Neural cell (in vitro differentiated cells): ENCODE measurements at regions not wholly inside any gene's neighbourhood (a gene's known extent, or its start where the extent isn't known, plus 50 kb on each side); places are given as distances from the start of the nearest gene placed in this dataset.

Experiments used
- H2AFZ ChIP-seq: fragments of 200-600, 300-800 bp; sonication (generic), shearing (Covaris generic); 2 replicates; pipeline ENCODE4 v1.6.0; 2014; ENCODE audit warnings: low read depth, mild to moderate bottlenecking, antibody characterized with exemption, low read length, moderate library complexity
- H3F3A ChIP-seq: fragments of 200-600 bp; shearing (Covaris generic); 2 replicates; pipeline ENCODE4 v1.6.1; 2016; ENCODE audit warnings: mild to moderate bottlenecking, moderate library complexity, mixed read lengths, antibody characterized with exemption, low read length; ENCODE audit not compliant: insufficient read depth, poor library complexity, severe bottlenecking
- H3K27ac ChIP-seq: fragments of 200-600, 300-800 bp; sonication (generic), shearing (Covaris generic); 2 replicates; pipeline ENCODE4 v1.5.1; 2014; ENCODE audit warnings: mild to moderate bottlenecking, low read length, moderate library complexity
- H3K27me3 ChIP-seq: fragments of 300-800, 200-600 bp; sonication (generic), shearing (Covaris generic); 2 replicates; pipeline ENCODE4 v1.6.0; 2014; ENCODE audit warnings: mild to moderate bottlenecking, low read depth, low read length, moderate library complexity; ENCODE audit not compliant: insufficient read depth
- H3K36me3 ChIP-seq: fragments of 300-800, 200-600 bp; sonication (generic), shearing (Covaris generic); 2 replicates; pipeline ENCODE4 v1.5.1; 2014; ENCODE audit warnings: mild to moderate bottlenecking, antibody characterized with exemption, low read length, moderate library complexity; ENCODE audit not compliant: insufficient read depth
- H3K4me2 ChIP-seq: fragments of 300-800, 200-600 bp; sonication (generic), shearing (Covaris generic); 2 replicates; pipeline ENCODE4 v1.6.0; 2014; ENCODE audit warnings: mild to moderate bottlenecking, low read length
- H3K4me3 ChIP-seq: fragments of 300-800, 200-600 bp; sonication (generic), shearing (Covaris generic); 2 replicates; pipeline ENCODE4 v1.5.1; 2014; ENCODE audit warnings: mild to moderate bottlenecking, low read length, moderate library complexity
- H3K79me2 ChIP-seq: fragments of 200-600 bp; shearing (Covaris generic); replicated peaks from 2 replicates; pipeline ENCODE4 v1.6.0; 2014; ENCODE audit warnings: mild to moderate bottlenecking, low read length, moderate library complexity; ENCODE audit not compliant: insufficient read depth
- H3K9ac ChIP-seq: fragments of 300-800, 200-600 bp; sonication (generic), shearing (Covaris generic); 2 replicates; pipeline ENCODE4 v1.6.1; 2016; ENCODE audit warnings: mild to moderate bottlenecking, low read length, mixed read lengths
- H3K9me2 ChIP-seq: fragments of 200-600 bp; shearing (Covaris generic); 2 replicates; pipeline ENCODE4 v1.6.1; 2016; ENCODE audit warnings: mild to moderate bottlenecking, low read length, mixed read lengths; ENCODE audit not compliant: insufficient read depth
- H3K9me3 ChIP-seq: fragments of 200-600, 300-800 bp; sonication (generic), shearing (Covaris generic); 2 replicates; pipeline ENCODE4 v1.6.1; 2016; ENCODE audit warnings: mild to moderate bottlenecking, mixed run types, low read length, moderate library complexity, mixed read lengths
- H4K20me1 ChIP-seq: fragments of 200-600 bp; shearing (Covaris generic); 2 replicates; pipeline ENCODE4 v1.6.1; 2016; ENCODE audit warnings: mild to moderate bottlenecking, mixed run types; ENCODE audit not compliant: insufficient read depth
- CTCF ChIP-seq: fragments of 450-650 bp; IDR thresholded peaks from 2 replicates; pipeline ENCODE4 v1.5.1; 2014; ENCODE audit warnings: antibody characterized with exemption, mild to moderate bottlenecking, moderate library complexity; ENCODE audit not compliant: poor library complexity, severe bottlenecking
- EP300 ChIP-seq: fragments of 450-650 bp; conservative IDR thresholded peaks from 2 replicates; pipeline ENCODE4 v1.6.1; 2014; ENCODE audit warnings: antibody characterized with exemption, mild to moderate bottlenecking, moderate library complexity; ENCODE audit not compliant: poor library complexity, severe bottlenecking
- EZH2 ChIP-seq: fragments of 200-600, 300-800 bp; shearing (Covaris generic), sonication (generic); IDR thresholded peaks from 2 replicates; pipeline ENCODE4 v1.6.1; 2014; ENCODE audit warnings: antibody characterized with exemption, low read length, borderline replicate concordance, mild to moderate bottlenecking; ENCODE audit not compliant: insufficient read depth, poor library complexity, severe bottlenecking
- MXI1 ChIP-seq: fragments of 450-650 bp; conservative IDR thresholded peaks from 2 replicates; pipeline ENCODE4 v1.6.1; 2014; ENCODE audit warnings: antibody characterized with exemption, mild to moderate bottlenecking; ENCODE audit not compliant: poor library complexity, severe bottlenecking
- POLR2AphosphoS5 ChIP-seq: IDR thresholded peaks from 2 replicates; pipeline ENCODE4 v1.6.1; 2012
- RAD21 ChIP-seq: fragments of 450-650 bp; conservative IDR thresholded peaks from 2 replicates; pipeline ENCODE4 v1.6.1; 2014; ENCODE audit warnings: antibody characterized with exemption, mild to moderate bottlenecking, moderate library complexity
- SMC3 ChIP-seq: fragments of 450-650 bp; conservative IDR thresholded peaks from 2 replicates; pipeline ENCODE4 v1.6.1; 2014; ENCODE audit warnings: antibody characterized with exemption, mild to moderate bottlenecking, moderate library complexity; ENCODE audit not compliant: poor library complexity
- TAF1 ChIP-seq: IDR thresholded peaks from 2 replicates; pipeline ENCODE4 v1.6.1; 2012; ENCODE audit warnings: low read depth
- TF ChIP-seq, protein P1 (sequence below): IDR thresholded peaks from 2 replicates; pipeline ENCODE4 v1.6.1; 2012; ENCODE audit warnings: borderline replicate concordance

DNA sequence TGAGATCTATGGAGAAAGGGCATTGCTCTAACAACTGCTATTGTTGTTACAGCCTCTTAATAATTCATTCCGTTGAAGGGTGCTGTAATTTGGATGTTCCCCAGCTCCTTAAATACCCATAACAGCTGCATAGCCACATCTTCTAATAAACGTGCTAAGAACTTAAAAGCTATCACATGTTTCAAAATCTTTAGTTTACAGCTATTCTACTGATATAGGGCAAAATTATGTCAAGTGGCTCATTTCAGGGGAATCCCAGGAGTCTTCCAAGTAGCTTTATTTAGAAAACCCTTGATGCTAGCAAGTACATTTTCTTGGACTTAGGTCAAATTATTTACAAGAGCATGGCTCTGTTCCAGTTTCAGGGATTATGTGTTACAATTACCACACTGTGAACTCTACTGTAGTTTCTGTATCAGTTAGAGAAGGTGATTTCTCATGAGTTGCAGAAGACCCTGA is 990.4 kb upstream of the ACO1 start:
- Histone ChIP-seq H3K9ac (no peak overlapping the region), H3F3A (peaks cover 4% of the 10 kb centered on the region), H3K79me2 (no peaks in the 10 kb centered on the region), H3K9me2 (no peaks in the 10 kb centered on the region), H3K9me3 (no peaks in the 10 kb centered on the region), H3K4me2 (peak overlapping the region; percentile 31), H4K20me1 (no peaks in the 10 kb centered on the region), H3K27ac (no peak overlapping the region), H2AFZ (no peak overlapping the region), H3K4me3 (no peak overlapping the region), H3K36me3 (no peaks in the 10 kb centered on the region), H3K27me3 (no peaks in the 10 kb centered on the region)
- TF ChIP-seq RAD21 (no peak), EP300 (no peak), EZH2 (no peak), MXI1 (no peak), SMC3 (no peak), POLR2AphosphoS5 (no peak)
- TF ChIP-seq, protein P1, sequence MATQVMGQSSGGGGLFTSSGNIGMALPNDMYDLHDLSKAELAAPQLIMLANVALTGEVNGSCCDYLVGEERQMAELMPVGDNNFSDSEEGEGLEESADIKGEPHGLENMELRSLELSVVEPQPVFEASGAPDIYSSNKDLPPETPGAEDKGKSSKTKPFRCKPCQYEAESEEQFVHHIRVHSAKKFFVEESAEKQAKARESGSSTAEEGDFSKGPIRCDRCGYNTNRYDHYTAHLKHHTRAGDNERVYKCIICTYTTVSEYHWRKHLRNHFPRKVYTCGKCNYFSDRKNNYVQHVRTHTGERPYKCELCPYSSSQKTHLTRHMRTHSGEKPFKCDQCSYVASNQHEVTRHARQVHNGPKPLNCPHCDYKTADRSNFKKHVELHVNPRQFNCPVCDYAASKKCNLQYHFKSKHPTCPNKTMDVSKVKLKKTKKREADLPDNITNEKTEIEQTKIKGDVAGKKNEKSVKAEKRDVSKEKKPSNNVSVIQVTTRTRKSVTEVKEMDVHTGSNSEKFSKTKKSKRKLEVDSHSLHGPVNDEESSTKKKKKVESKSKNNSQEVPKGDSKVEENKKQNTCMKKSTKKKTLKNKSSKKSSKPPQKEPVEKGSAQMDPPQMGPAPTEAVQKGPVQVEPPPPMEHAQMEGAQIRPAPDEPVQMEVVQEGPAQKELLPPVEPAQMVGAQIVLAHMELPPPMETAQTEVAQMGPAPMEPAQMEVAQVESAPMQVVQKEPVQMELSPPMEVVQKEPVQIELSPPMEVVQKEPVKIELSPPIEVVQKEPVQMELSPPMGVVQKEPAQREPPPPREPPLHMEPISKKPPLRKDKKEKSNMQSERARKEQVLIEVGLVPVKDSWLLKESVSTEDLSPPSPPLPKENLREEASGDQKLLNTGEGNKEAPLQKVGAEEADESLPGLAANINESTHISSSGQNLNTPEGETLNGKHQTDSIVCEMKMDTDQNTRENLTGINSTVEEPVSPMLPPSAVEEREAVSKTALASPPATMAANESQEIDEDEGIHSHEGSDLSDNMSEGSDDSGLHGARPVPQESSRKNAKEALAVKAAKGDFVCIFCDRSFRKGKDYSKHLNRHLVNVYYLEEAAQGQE = no peak

DNA sequence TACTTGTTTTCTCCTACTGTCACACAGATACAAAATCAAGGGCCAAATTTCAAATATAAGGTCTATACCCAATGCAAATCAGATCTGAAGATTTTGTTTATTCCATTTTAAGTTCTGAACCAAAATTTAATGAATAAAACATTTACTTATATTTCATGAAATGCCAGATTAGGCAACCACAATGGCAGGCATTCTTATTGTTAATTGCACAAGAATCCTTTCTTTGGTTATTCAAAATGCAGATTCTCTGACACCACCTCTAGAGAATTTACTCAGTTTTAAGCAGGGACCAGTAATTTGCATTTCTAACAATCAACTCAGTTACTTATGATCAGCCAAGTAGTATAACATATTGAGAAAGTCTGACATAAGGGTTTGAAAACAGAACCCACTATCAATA is 972.4 kb upstream of the ACO1 start:
- Histone ChIP-seq H3K9ac (no peak overlapping the region), H2AFZ (no peak overlapping the region), H4K20me1 (no peaks in the 10 kb centered on the region), H3K9me2 (no peaks in the 10 kb centered on the region), H3K79me2 (no peaks in the 10 kb centered on the region), H3K27me3 (no peaks in the 10 kb centered on the region), H3F3A (peaks cover 8% of the 10 kb centered on the region), H3K4me3 (no peak overlapping the region), H3K36me3 (no peaks in the 10 kb centered on the region), H3K9me3 (no peaks in the 10 kb centered on the region), H3K27ac (no peak overlapping the region), H3K4me2 (no peak overlapping the region)
- TF ChIP-seq TAF1 (no peak), SMC3 (no peak), RAD21 (no peak), EP300 (no peak), CTCF (no peak), POLR2AphosphoS5 (no peak), EZH2 (no peak), MXI1 (no peak)
- TF ChIP-seq, protein P1 = no peak
